ENCODE measurements at regions not wholly inside any gene's neighbourhood (a gene's known extent, or its start where the extent isn't known, plus 50 kb on each side); places are given as distances from the start of the nearest gene placed in this dataset.

- no peaks in the 10 kb centered on the region for H3F3A ChIP-seq (ENCODE audit: insufficient read depth)
- H4K20me1 ChIP-seq (ENCODE audit: low read depth, low read length), result no peaks in the 10 kb centered on the region
- no peak overlapping the region for H2AFZ ChIP-seq (ENCODE audit: low read depth, low read length, severe bottlenecking)
- no peaks in the 10 kb centered on the region for H3K9me2 ChIP-seq (replicated peaks; ENCODE audit: insufficient read depth, low read length)
- H3K9me3 ChIP-seq (ENCODE audit: insufficient read depth, low read length), result no peaks in the 10 kb centered on the region
- H3K36me3 ChIP-seq (ENCODE audit: low read length), result no peaks in the 10 kb centered on the region
- H3K27me3 ChIP-seq (ENCODE audit: low read length), result no peaks in the 10 kb centered on the region
- no peak overlapping the region for H3K27ac ChIP-seq (ENCODE audit: low read depth, low read length)
- no peak overlapping the region for H3K9ac ChIP-seq (ENCODE audit: low read length)
- TF ChIP-seq EZH2phosphoT487 (conservative IDR thresholded peaks at IDR 0.05; ENCODE audit: low read length) (no peak), CTCF (IDR thresholded peaks at IDR 0.05; ENCODE audit: insufficient read depth, low read length, poor library complexity, severe bottlenecking) (no peak)
- H3K79me2 ChIP-seq (ENCODE audit: insufficient read depth, low read length), result no peaks in the 10 kb centered on the region
- no peak overlapping the region for H3K4me2 ChIP-seq (ENCODE audit: low read depth, low read length, poor library complexity, severe bottlenecking)
- no peak overlapping the region for H3K4me3 ChIP-seq (ENCODE audit: insufficient read depth, low read length, poor library complexity, severe bottlenecking)
These were observed 116.7 kb downstream of the OLFM1 start for GRCh38 chr9:135204177-135204576.

- H3K27me3 ChIP-seq (ENCODE audit: low read length), result no peaks in the 10 kb centered on the region
- H2AFZ ChIP-seq (ENCODE audit: low read depth, low read length, severe bottlenecking), result no peak overlapping the region
- TF ChIP-seq CTCF (IDR thresholded peaks at IDR 0.05; ENCODE audit: insufficient read depth, low read length, poor library complexity, severe bottlenecking) (no peak), EZH2phosphoT487 (conservative IDR thresholded peaks at IDR 0.05; ENCODE audit: low read length) (no peak)
- H3K36me3 ChIP-seq (ENCODE audit: low read length), result no peaks in the 10 kb centered on the region
- H3F3A ChIP-seq (ENCODE audit: insufficient read depth), result no peaks in the 10 kb centered on the region
- peaks cover 27% of the 10 kb centered on the region; the same call in 1 of the 2 replicates for H3K9me3 ChIP-seq (ENCODE audit: insufficient read depth, low read length)
- no peak overlapping the region for H3K4me3 ChIP-seq (ENCODE audit: insufficient read depth, low read length, poor library complexity, severe bottlenecking)
- H3K27ac ChIP-seq (ENCODE audit: low read depth, low read length), result no peak overlapping the region
- no peaks in the 10 kb centered on the region for H3K9me2 ChIP-seq (replicated peaks; ENCODE audit: insufficient read depth, low read length)
- H3K4me2 ChIP-seq (ENCODE audit: low read depth, low read length, poor library complexity, severe bottlenecking), result no peak overlapping the region
- no peaks in the 10 kb centered on the region for H3K79me2 ChIP-seq (ENCODE audit: insufficient read depth, low read length)
- H3K9ac ChIP-seq (ENCODE audit: low read length), result no peak overlapping the region
- H4K20me1 ChIP-seq (ENCODE audit: low read depth, low read length), result no peaks in the 10 kb centered on the region
These were observed 121.7 kb downstream of the OLFM1 start for GRCh38 chr9:135209136-135209535.

GRCh38 chr9:135209852-135210251 lies 122.4 kb downstream of the OLFM1 start:
- no peak overlapping the region for H3K9ac ChIP-seq (ENCODE audit: low read length)
- peaks cover 27% of the 10 kb centered on the region; the same call in 1 of the 2 replicates for H3K9me3 ChIP-seq (ENCODE audit: insufficient read depth, low read length)
- H3K27ac ChIP-seq (ENCODE audit: low read depth, low read length), result no peak overlapping the region
- H3K27me3 ChIP-seq (ENCODE audit: low read length), result no peaks in the 10 kb centered on the region
- H4K20me1 ChIP-seq (ENCODE audit: low read depth, low read length), result no peaks in the 10 kb centered on the region
- TF ChIP-seq CTCF (IDR thresholded peaks at IDR 0.05; ENCODE audit: insufficient read depth, low read length, poor library complexity, severe bottlenecking) (no peak), EZH2phosphoT487 (conservative IDR thresholded peaks at IDR 0.05; ENCODE audit: low read length) (no peak)
- no peaks in the 10 kb centered on the region for H3K9me2 ChIP-seq (replicated peaks; ENCODE audit: insufficient read depth, low read length)
- H3K4me2 ChIP-seq (ENCODE audit: low read depth, low read length, poor library complexity, severe bottlenecking), result no peak overlapping the region
- no peaks in the 10 kb centered on the region for H3F3A ChIP-seq (ENCODE audit: insufficient read depth)
- H3K79me2 ChIP-seq (ENCODE audit: insufficient read depth, low read length), result no peaks in the 10 kb centered on the region
- H3K4me3 ChIP-seq (ENCODE audit: insufficient read depth, low read length, poor library complexity, severe bottlenecking), result no peak overlapping the region
- H3K36me3 ChIP-seq (ENCODE audit: low read length), result no peaks in the 10 kb centered on the region
- no peak overlapping the region for H2AFZ ChIP-seq (ENCODE audit: low read depth, low read length, severe bottlenecking)
